ENCODE measurements at regions not wholly inside any gene's neighbourhood (a gene's known extent, or its start where the extent isn't known, plus 50 kb on each side); places are given as distances from the start of the nearest gene placed in this dataset.

DNA sequence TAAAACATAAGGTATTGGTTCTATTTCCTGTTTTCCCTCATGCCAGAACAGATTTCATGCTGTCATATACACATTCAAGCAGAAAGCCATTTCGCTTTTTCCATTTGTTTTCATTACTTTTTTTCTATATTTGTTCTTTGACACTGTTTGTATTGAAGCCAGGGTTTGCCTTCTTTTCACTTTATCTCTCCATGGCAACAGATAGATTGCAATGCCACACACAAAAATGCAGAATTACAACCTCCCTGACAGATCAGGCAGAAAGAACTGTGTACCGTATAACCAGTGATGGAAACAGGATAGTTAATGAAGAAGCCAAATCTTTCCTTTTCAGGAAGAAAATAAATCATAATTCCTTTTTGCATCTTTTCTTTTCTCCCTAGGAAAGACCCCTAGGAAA is 103.0 kb upstream of the PCGF5 start:
- TF ChIP-seq, protein P1, sequence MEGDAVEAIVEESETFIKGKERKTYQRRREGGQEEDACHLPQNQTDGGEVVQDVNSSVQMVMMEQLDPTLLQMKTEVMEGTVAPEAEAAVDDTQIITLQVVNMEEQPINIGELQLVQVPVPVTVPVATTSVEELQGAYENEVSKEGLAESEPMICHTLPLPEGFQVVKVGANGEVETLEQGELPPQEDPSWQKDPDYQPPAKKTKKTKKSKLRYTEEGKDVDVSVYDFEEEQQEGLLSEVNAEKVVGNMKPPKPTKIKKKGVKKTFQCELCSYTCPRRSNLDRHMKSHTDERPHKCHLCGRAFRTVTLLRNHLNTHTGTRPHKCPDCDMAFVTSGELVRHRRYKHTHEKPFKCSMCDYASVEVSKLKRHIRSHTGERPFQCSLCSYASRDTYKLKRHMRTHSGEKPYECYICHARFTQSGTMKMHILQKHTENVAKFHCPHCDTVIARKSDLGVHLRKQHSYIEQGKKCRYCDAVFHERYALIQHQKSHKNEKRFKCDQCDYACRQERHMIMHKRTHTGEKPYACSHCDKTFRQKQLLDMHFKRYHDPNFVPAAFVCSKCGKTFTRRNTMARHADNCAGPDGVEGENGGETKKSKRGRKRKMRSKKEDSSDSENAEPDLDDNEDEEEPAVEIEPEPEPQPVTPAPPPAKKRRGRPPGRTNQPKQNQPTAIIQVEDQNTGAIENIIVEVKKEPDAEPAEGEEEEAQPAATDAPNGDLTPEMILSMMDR (IDR thresholded peaks at IDR 0.05; ENCODE audit: low read depth, low read length): no peak
- POLR2A ChIA-PET: no interaction called here
- no peak overlapping the region for H3K27ac ChIP-seq (ENCODE audit: low read depth, low read length)
- no peaks in the 10 kb centered on the region for H3K27me3 ChIP-seq (ENCODE audit: control insufficient read depth, insufficient read depth, low read length)
- DNase-seq (ENCODE audit: low read depth, low spot score): no peak
- H3K9me3 ChIP-seq (ENCODE audit: control insufficient read depth, insufficient read depth, low read length): no peaks in the 10 kb centered on the region
- CTCF ChIA-PET: no interaction called here
- no peak overlapping the region for H3K4me3 ChIP-seq (ENCODE audit: low read depth, low read length)

DNA sequence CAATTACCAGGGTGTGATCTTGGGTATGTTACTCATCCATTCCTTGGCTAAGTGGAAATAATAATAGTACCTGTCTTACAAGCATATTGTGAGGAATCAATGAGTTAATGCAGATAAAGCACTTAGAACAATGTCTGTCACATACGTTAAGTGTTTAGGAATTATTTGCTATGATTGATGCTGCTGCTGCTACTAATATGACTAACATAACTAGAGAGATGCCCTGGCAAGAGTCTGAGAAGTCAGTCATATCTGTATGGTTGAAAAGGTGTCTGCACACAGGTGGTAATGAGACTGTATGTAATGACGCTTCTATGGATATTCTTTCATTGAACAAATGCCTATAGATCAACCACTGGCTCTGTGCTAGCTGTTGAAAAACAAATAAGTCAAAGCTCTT is 100.1 kb upstream of the PCGF5 start:
- Histone ChIP-seq H3K27ac (ENCODE audit: low read depth, low read length) (no peak overlapping the region), H3K4me3 (ENCODE audit: low read depth, low read length) (no peak overlapping the region), H3K9me3 (ENCODE audit: control insufficient read depth, insufficient read depth, low read length) (no peaks in the 10 kb centered on the region), H3K27me3 (ENCODE audit: control insufficient read depth, insufficient read depth, low read length) (no peaks in the 10 kb centered on the region)
- ChIA-PET POLR2A (no interaction called here), CTCF (no interaction called here)
- DNase-seq (ENCODE audit: low read depth, low spot score): no peak
- TF ChIP-seq, protein P1 (IDR thresholded peaks at IDR 0.05; ENCODE audit: low read depth, low read length): no peak

DNA sequence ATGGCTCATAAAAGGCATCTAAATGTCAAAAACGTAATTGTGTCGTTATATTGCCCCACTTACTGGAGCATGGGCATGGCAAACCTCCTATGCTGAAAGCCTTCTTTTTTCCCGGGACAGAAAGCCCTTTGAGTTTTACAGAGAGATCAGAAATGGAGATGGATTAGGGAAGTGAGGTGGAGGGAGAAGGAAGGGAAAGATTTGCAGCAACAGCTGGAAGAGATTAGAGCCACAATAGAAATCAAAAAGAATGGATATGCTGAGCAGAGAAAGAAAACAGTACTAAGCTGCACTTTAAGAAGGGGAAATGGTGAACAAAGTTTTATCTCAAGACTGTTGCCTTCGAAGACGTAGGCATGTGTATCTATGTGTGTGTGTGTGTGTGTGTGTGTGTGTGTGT is 97.2 kb upstream of the PCGF5 start:
- TF ChIP-seq, protein P1 (IDR thresholded peaks at IDR 0.05; ENCODE audit: low read depth, low read length): no peak
- ChIA-PET POLR2A (no interaction called here), CTCF (no interaction called here)
- Histone ChIP-seq H3K9me3 (ENCODE audit: control insufficient read depth, insufficient read depth, low read length) (no peaks in the 10 kb centered on the region), H3K27me3 (ENCODE audit: control insufficient read depth, insufficient read depth, low read length) (no peaks in the 10 kb centered on the region), H3K4me3 (ENCODE audit: low read depth, low read length) (no peak overlapping the region), H3K27ac (ENCODE audit: low read depth, low read length) (no peak overlapping the region)
- no peak for DNase-seq (ENCODE audit: low read depth, low spot score)

DNA sequence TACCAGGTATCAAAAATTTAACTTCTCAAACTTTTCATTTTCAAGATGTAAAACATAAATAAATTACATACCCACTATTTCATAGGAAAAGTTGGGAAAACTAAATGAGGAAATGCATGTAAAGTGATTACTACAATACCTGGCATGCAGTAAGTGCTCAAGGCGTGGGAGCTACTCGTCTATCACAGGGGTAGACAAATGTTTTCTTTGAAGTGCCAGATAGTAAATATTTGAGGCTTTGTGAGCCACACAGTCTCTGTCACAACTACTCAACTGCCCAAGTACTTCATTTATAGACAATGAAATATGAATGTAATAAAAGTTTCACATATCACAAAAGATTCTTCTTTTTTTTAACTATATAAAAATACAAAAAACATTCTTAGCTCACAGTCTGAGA is 96.4 kb upstream of the PCGF5 start:
- no peaks in the 10 kb centered on the region for H3K9me3 ChIP-seq (ENCODE audit: control insufficient read depth, insufficient read depth, low read length)
- ChIA-PET POLR2A (no interaction called here), CTCF (no interaction called here)
- DNase-seq (ENCODE audit: low read depth, low spot score): no peak
- TF ChIP-seq, protein P1 (IDR thresholded peaks at IDR 0.05; ENCODE audit: low read depth, low read length): no peak
- H3K27ac ChIP-seq (ENCODE audit: low read depth, low read length): no peak overlapping the region
- no peaks in the 10 kb centered on the region for H3K27me3 ChIP-seq (ENCODE audit: control insufficient read depth, insufficient read depth, low read length)
- H3K4me3 ChIP-seq (ENCODE audit: low read depth, low read length): no peak overlapping the region

DNA sequence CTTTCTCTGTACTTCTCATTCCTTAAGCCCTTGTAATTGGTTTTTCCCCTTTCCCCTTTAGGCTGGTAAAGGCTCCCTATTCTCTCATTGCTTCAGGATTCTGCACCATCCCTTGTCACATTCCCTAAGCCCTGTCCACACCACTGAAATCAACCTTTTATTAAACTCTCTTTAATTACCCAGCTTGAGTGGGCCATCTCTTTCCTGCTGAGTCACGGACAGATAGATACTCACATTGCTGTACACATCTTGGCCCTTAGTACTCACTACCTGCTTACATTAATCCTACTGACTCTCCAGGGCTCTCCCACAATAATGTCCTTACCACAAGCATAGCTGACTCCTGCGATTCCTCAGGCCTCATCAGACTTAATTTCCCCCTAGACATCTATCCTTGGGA is 94.0 kb upstream of the PCGF5 start:
- CTCF ChIA-PET: no interaction called here
- no peak overlapping the region for H3K27ac ChIP-seq (ENCODE audit: low read depth, low read length)

More for the DNA sequence above, 94.0 kb upstream of the PCGF5 start:
- TF ChIP-seq, protein P1 (IDR thresholded peaks at IDR 0.05; ENCODE audit: low read depth, low read length): no peak
- Histone ChIP-seq H3K4me3 (ENCODE audit: low read depth, low read length) (no peak overlapping the region), H3K27me3 (ENCODE audit: control insufficient read depth, insufficient read depth, low read length) (peaks cover 4% of the 10 kb centered on the region), H3K9me3 (ENCODE audit: control insufficient read depth, insufficient read depth, low read length) (no peaks in the 10 kb centered on the region)
- POLR2A ChIA-PET: no interaction called here
- no peak for DNase-seq (ENCODE audit: low read depth, low spot score)
